ENCODE measurements at regions not wholly inside any gene's neighbourhood (a gene's known extent, or its start where the extent isn't known, plus 50 kb on each side); places are given as distances from the start of the nearest gene placed in this dataset.

- Histone ChIP-seq H3K9ac (replicated peaks; ENCODE audit: extremely low read depth, insufficient read depth, low read length) (no peak overlapping the region), H2AFZ (ENCODE audit: low read depth, low read length) (peak overlapping the region; percentile 14), H3K4me1 (ENCODE audit: control insufficient read depth, extremely low read depth, insufficient read depth, low read length) (peaks cover 6% of the 10 kb centered on the region), H4K20me1 (replicated peaks; ENCODE audit: control insufficient read depth, extremely low read depth, insufficient read depth, low read length) (no peaks in the 10 kb centered on the region), H3K79me2 (ENCODE audit: control insufficient read depth, insufficient read depth, low read length) (no peaks in the 10 kb centered on the region), H3K4me3 (replicated peaks in 1 of 3; ENCODE audit: insufficient read depth in 1 of 3, low read depth in 1 of 3, low read length in 3 of 3) (no peak overlapping the region), H3K36me3 (ENCODE audit: control insufficient read depth in 2 of 2, extremely low read depth in 1 of 2, insufficient read depth in 2 of 2, low read length in 2 of 2) (no peaks in the 10 kb centered on the region), H3K27me3 (ENCODE audit: control insufficient read depth in 2 of 2, insufficient read depth in 2 of 2, low read length in 2 of 2) (no peaks in the 10 kb centered on the region), H3K27ac (ENCODE audit: insufficient read depth, low read depth, low read length) (no peak overlapping the region), H3K4me2 (ENCODE audit: insufficient read depth, low read length) (no peak overlapping the region), H3K9me3 (replicated peaks; ENCODE audit: control insufficient read depth, insufficient read depth, low read length) (no peaks in the 10 kb centered on the region), H3K9me1 (replicated peaks; ENCODE audit: control insufficient read depth, extremely low read depth, insufficient read depth, low read length) (no peaks in the 10 kb centered on the region)
- no peak for TF ChIP-seq POLR2AphosphoS5 (IDR thresholded peaks at IDR 0.05; ENCODE audit: insufficient read depth, low read depth, low read length)
- no peak for TF ChIP-seq POLR2A (IDR thresholded peaks at IDR 0.05; ENCODE audit: low read depth, low read length)
- dilution Hi-C loops (cut with MboI; ENCODE audit: extremely low pct_ligation_motif_present, low sequenced_read_pairs), result no loop called here
- BruUV-seq (replicated peaks), result no TSS peak
- no peak for DNase-seq (ENCODE audit: low read depth, low spot score)
- ChIA-PET CTCF (no interaction called here), POLR2A (no interaction called here)
- intact Hi-C loops (cut with micrococcal nuclease), result no loop called here
- FAIRE-seq, result peak; percentile 31
These were observed 120.8 kb upstream of the PTPN1 start for GRCh38 chr20:50389438-50389807.

GRCh38 chr20:50389808-50390684 is 120.1 kb upstream of the PTPN1 start:
- no peaks in the 10 kb centered on the region for H4K20me1 ChIP-seq (replicated peaks; ENCODE audit: control insufficient read depth, extremely low read depth, insufficient read depth, low read length)
- H3K4me1 ChIP-seq (ENCODE audit: control insufficient read depth, extremely low read depth, insufficient read depth, low read length), result peaks cover 6% of the 10 kb centered on the region
- POLR2A ChIA-PET, result no interaction called here
- H3K4me2 ChIP-seq (ENCODE audit: insufficient read depth, low read length), result no peak overlapping the region
- dilution Hi-C loops (cut with MboI; ENCODE audit: extremely low pct_ligation_motif_present, low sequenced_read_pairs), result no loop called here
- FAIRE-seq, result no peak
- no peak overlapping the region for H3K4me3 ChIP-seq (replicated peaks in 1 of 3; ENCODE audit: insufficient read depth in 1 of 3, low read depth in 1 of 3, low read length in 3 of 3)
- no peaks in the 10 kb centered on the region for H3K27me3 ChIP-seq (ENCODE audit: control insufficient read depth in 2 of 2, insufficient read depth in 2 of 2, low read length in 2 of 2)
- TF ChIP-seq CTCF (IDR thresholded peaks at IDR 0.05; ENCODE audit: extremely low read depth in 1 of 2, insufficient read depth in 1 of 2, low read depth in 1 of 2, low read length in 2 of 2) (no peak), MYC (IDR thresholded peaks at IDR 0.05; ENCODE audit: low read depth, low read length) (no peak), JUN (IDR thresholded peaks at IDR 0.05; ENCODE audit: borderline replicate concordance, insufficient read depth, insufficient read length, low read depth) (no peak), POLR2A (IDR thresholded peaks at IDR 0.05; ENCODE audit: low read depth, low read length) (no peak), EZH2 (IDR thresholded peaks at IDR 0.05; ENCODE audit: borderline replicate concordance, low read depth, low read length, severe bottlenecking) (no peak), POLR2AphosphoS5 (IDR thresholded peaks at IDR 0.05; ENCODE audit: insufficient read depth, low read depth, low read length) (no peak), GATA2 (IDR thresholded peaks at IDR 0.05; ENCODE audit: insufficient read depth, insufficient read length, low read depth, low read length) (no peak), FOS (IDR thresholded peaks at IDR 0.05; ENCODE audit: borderline replicate concordance, insufficient read depth, low read length) (no peak), MAX (IDR thresholded peaks at IDR 0.05; ENCODE audit: insufficient read depth, insufficient read length) (no peak)
- H3K9ac ChIP-seq (replicated peaks; ENCODE audit: extremely low read depth, insufficient read depth, low read length), result no peak overlapping the region
- H3K79me2 ChIP-seq (ENCODE audit: control insufficient read depth, insufficient read depth, low read length), result no peaks in the 10 kb centered on the region
- H3K9me3 ChIP-seq (replicated peaks; ENCODE audit: control insufficient read depth, insufficient read depth, low read length), result no peaks in the 10 kb centered on the region
- H3K36me3 ChIP-seq (ENCODE audit: control insufficient read depth in 2 of 2, extremely low read depth in 1 of 2, insufficient read depth in 2 of 2, low read length in 2 of 2), result no peaks in the 10 kb centered on the region
- DNase-seq (ENCODE audit: low read depth, low spot score), result no peak
- no peak overlapping the region for H3K27ac ChIP-seq (ENCODE audit: insufficient read depth, low read depth, low read length)
- CTCF ChIA-PET, result no interaction called here
- H2AFZ ChIP-seq (ENCODE audit: low read depth, low read length), result no peak overlapping the region
- BruUV-seq (replicated peaks), result no TSS peak
- no peaks in the 10 kb centered on the region for H3K9me1 ChIP-seq (replicated peaks; ENCODE audit: control insufficient read depth, extremely low read depth, insufficient read depth, low read length)
- intact Hi-C loops (cut with micrococcal nuclease), result no loop called here

Measured in endothelial cell of umbilical vein (primary cell).